Neuronal stem cell (in vitro differentiated cells): ENCODE measurements at regions not wholly inside any gene's neighbourhood (a gene's known extent, or its start where the extent isn't known, plus 50 kb on each side); places are given as distances from the start of the nearest gene placed in this dataset.
A peak's percentile ranks its signal among the peaks of the same experiment; 100 is the strongest.

Source experiments
- DNase-seq: peaks from one replicate; pipeline ENCODE4 v3.0.0-alpha.2; 2013; ENCODE audit warnings: low spot score
- H2AFZ ChIP-seq: one replicate; pipeline ENCODE4 v1.6.1; 2013; ENCODE audit warnings: mild to moderate bottlenecking, low read length, inconsistent platforms
- H2AK5ac ChIP-seq: 2 replicates; pipeline ENCODE4 v1.6.1; 2013; ENCODE audit warnings: low read depth, mild to moderate bottlenecking, inconsistent platforms, low read length, moderate library complexity, mixed read lengths
- H2BK120ac ChIP-seq: 2 replicates; pipeline ENCODE4 v1.6.1; 2013; ENCODE audit warnings: low read depth, mild to moderate bottlenecking, inconsistent platforms, low read length, moderate library complexity, mixed read lengths
- H2BK12ac ChIP-seq: one replicate; pipeline ENCODE4 v1.6.1; 2013; ENCODE audit warnings: low read length, inconsistent platforms
- H2BK15ac ChIP-seq: 2 replicates; pipeline ENCODE4 v1.6.1; 2013; ENCODE audit warnings: mild to moderate bottlenecking, low read length, inconsistent platforms, mixed read lengths
- H2BK5ac ChIP-seq: one replicate; pipeline ENCODE4 v1.6.1; 2013; ENCODE audit warnings: inconsistent platforms, mild to moderate bottlenecking, low read length, moderate library complexity
- H3K14ac ChIP-seq: one replicate; pipeline ENCODE4 v1.6.1; 2013; ENCODE audit warnings: low read length, inconsistent platforms
- H3K18ac ChIP-seq: 2 replicates; pipeline ENCODE4 v1.6.1; 2013; ENCODE audit warnings: low read length, inconsistent platforms
- H3K23ac ChIP-seq: 2 replicates; pipeline ENCODE4 v1.6.1; 2013; ENCODE audit warnings: low read depth, mild to moderate bottlenecking, mixed read lengths, low read length, inconsistent platforms; ENCODE audit not compliant: poor library complexity
- H3K27ac ChIP-seq: replicated peaks from 3 replicates; pipeline ENCODE4 v1.5.1; 2013; ENCODE audit warnings: low read length, inconsistent platforms
- H3K27me3 ChIP-seq, 3 experiments: 2 replicates each; pipeline ENCODE4 v1.6.1; 2013; ENCODE audit warnings: low read length in 3 of 3, mild to moderate bottlenecking in 2 of 3, inconsistent platforms in 1 of 3, low read depth in 1 of 3, mixed read lengths in 1 of 3, moderate library complexity in 1 of 3; ENCODE audit not compliant: control insufficient read depth in 3 of 3, insufficient read depth in 3 of 3
- H3K36me3 ChIP-seq, 2 donors: replicated peaks in 1 of 2; 2 replicates each; pipeline ENCODE4 v1.6.1; 2013; ENCODE audit warnings: low read length in 2 of 2; ENCODE audit not compliant: control insufficient read depth in 2 of 2, insufficient read depth in 2 of 2
- H3K4ac ChIP-seq: 2 replicates; pipeline ENCODE4 v1.6.1; 2013; ENCODE audit warnings: inconsistent platforms, mild to moderate bottlenecking, low read length, moderate library complexity
- H3K4me1 ChIP-seq, 2 donors: 1 replicate in 1 of 2; 2 replicates in 1 of 2; pipeline ENCODE4 v1.6.1; 2013; ENCODE audit warnings: low read length in 2 of 2, low read depth in 1 of 2; ENCODE audit not compliant: control insufficient read depth in 2 of 2, insufficient read depth in 1 of 2
- H3K4me2 ChIP-seq: one replicate; pipeline ENCODE4 v1.6.1; 2013; ENCODE audit warnings: mild to moderate bottlenecking, low read length, inconsistent platforms; ENCODE audit not compliant: insufficient read depth, poor library complexity, severe bottlenecking
- H3K4me3 ChIP-seq, 2 donors: 2 replicates each; pipeline ENCODE4 v1.5.1; 2013; ENCODE audit warnings: low read length in 2 of 2, mild to moderate bottlenecking in 2 of 2, inconsistent platforms in 1 of 2, moderate library complexity in 1 of 2
- H3K79me1 ChIP-seq: one replicate; pipeline ENCODE4 v1.6.1; 2013; ENCODE audit warnings: low read depth, mild to moderate bottlenecking, inconsistent platforms, low read length, moderate library complexity
- H3K9ac ChIP-seq: one replicate; pipeline ENCODE4 v1.6.1; 2013; ENCODE audit warnings: mild to moderate bottlenecking, low read depth, low read length, inconsistent platforms; ENCODE audit not compliant: poor library complexity
- H3K9me3 ChIP-seq, 2 donors: replicated peaks in 1 of 2; 2 replicates each; pipeline versions ENCODE3 to v1.6.1; 2013; ENCODE audit warnings: low read length in 2 of 2, mild to moderate bottlenecking in 2 of 2, inconsistent platforms in 1 of 2, low read depth in 1 of 2, mixed read lengths in 1 of 2, moderate library complexity in 1 of 2; ENCODE audit not compliant: control insufficient read depth in 2 of 2, insufficient read depth in 1 of 2
- H4K8ac ChIP-seq: one replicate; pipeline ENCODE4 v1.6.1; 2013; ENCODE audit warnings: low read depth, mild to moderate bottlenecking, inconsistent platforms, low read length, moderate library complexity
- H4K91ac ChIP-seq: one replicate; pipeline ENCODE4 v1.6.1; 2013; ENCODE audit warnings: low read length, low read depth, mild to moderate bottlenecking, inconsistent platforms; ENCODE audit not compliant: poor library complexity
- WGBS, 2 donors: extraction: QIAGEN DNeasy Blood & Tissue Kit; methylation state at CpG; one replicate each; pipeline ENCODE4 v1.1.7; 2013; ENCODE audit warnings: missing lambda C conversion rate in 2 of 2, mixed read lengths in 1 of 2; ENCODE audit not compliant: insufficient read length in 2 of 2, insufficient replicate concordance in 1 of 2; ENCODE audit errors: extremely low coverage in 2 of 2; 5-methylcytosine and 5-hydroxymethylcytosine counted together

- H3K9ac ChIP-seq, result no peak overlapping the region
- no CpG with 5 or more reads among the region's 20 CpGs for WGBS, 2 donors
- H3K27me3 ChIP-seq, result peaks cover 0 to 30% (median 0%) of the 10 kb centered on the region in 3 experiments
- H3K9me3 ChIP-seq, result no peaks in the 10 kb centered on the region
- peak overlapping the region; percentile 35 for H2BK5ac ChIP-seq
- no peak overlapping the region for H3K4ac ChIP-seq
- H2AK5ac ChIP-seq, result peak overlapping the region; percentile 48
- H2BK15ac ChIP-seq, result peak overlapping the region; percentile 63
- H3K23ac ChIP-seq, result no peak overlapping the region
- peaks cover 5 to 35% of the 10 kb centered on the region in 2 donors for H3K4me1 ChIP-seq
- H2BK120ac ChIP-seq, result no peak overlapping the region
- H3K79me1 ChIP-seq, result no peaks in the 10 kb centered on the region
- no peak overlapping the region for H2BK12ac ChIP-seq
- no peak overlapping the region for H3K4me3 ChIP-seq
- H3K36me3 ChIP-seq, result no peaks in the 10 kb centered on the region
- no peak overlapping the region for H3K27ac ChIP-seq
- no peak overlapping the region for H3K14ac ChIP-seq
- no peak overlapping the region for H4K8ac ChIP-seq
- no peak overlapping the region for H3K18ac ChIP-seq
- no peak overlapping the region for H3K4me2 ChIP-seq
- DNase-seq, result no peak
- no peak overlapping the region for H4K91ac ChIP-seq
- no peak overlapping the region for H2AFZ ChIP-seq
Observed at GRCh38 chr16:85452364-85453193, 160.5 kb upstream of the GSE1 start.

- H2BK15ac ChIP-seq, result no peak overlapping the region
- DNase-seq, result no peak
- no peak overlapping the region for H3K23ac ChIP-seq
- no peak overlapping the region for H3K14ac ChIP-seq
- H2BK120ac ChIP-seq, result no peak overlapping the region
- H2BK12ac ChIP-seq, result no peak overlapping the region
- peak overlapping the region; percentile 10 for H2BK5ac ChIP-seq
- no peak overlapping the region for H4K91ac ChIP-seq
- H4K8ac ChIP-seq, result no peak overlapping the region
- no peak overlapping the region for H3K9ac ChIP-seq
- peaks cover 0 to 28% (median 0%) of the 10 kb centered on the region in 3 experiments for H3K27me3 ChIP-seq
- WGBS, 2 donors, result no CpG with 5 or more reads among the region's 14 CpGs
- no peak overlapping the region for H3K4ac ChIP-seq
- no peak overlapping the region for H3K4me2 ChIP-seq
- peak overlapping the region in 1 of 2 donors; percentile 29 for H3K4me3 ChIP-seq
- no peak overlapping the region for H3K27ac ChIP-seq
- H3K79me1 ChIP-seq, result no peaks in the 10 kb centered on the region
- no peaks in the 10 kb centered on the region for H3K9me3 ChIP-seq
- H2AFZ ChIP-seq, result no peak overlapping the region
- peaks cover 5 to 35% of the 10 kb centered on the region in 2 donors for H3K4me1 ChIP-seq
- H3K36me3 ChIP-seq, result no peaks in the 10 kb centered on the region
- H3K18ac ChIP-seq, result no peak overlapping the region
- peak overlapping the region; percentile 48 for H2AK5ac ChIP-seq
Observed at GRCh38 chr16:85453194-85453678, 159.9 kb upstream of the GSE1 start.

- no peaks in the 10 kb centered on the region for H3K9me3 ChIP-seq
- H2AFZ ChIP-seq, result no peak overlapping the region
- DNase-seq, result no peak
- no peaks in the 10 kb centered on the region for H3K36me3 ChIP-seq
- H2BK5ac ChIP-seq, result no peak overlapping the region
- H3K4me1 ChIP-seq, result peaks cover 5 to 30% of the 10 kb centered on the region in 2 donors
- no peak overlapping the region for H3K4me2 ChIP-seq
- no peak overlapping the region for H3K23ac ChIP-seq
- peaks cover 0 to 29% (median 0%) of the 10 kb centered on the region in 3 experiments for H3K27me3 ChIP-seq
- WGBS, 2 donors, result no CpG with 5 or more reads among the region's 10 CpGs
- no peak overlapping the region for H3K4me3 ChIP-seq
- no peak overlapping the region for H3K27ac ChIP-seq
- H4K91ac ChIP-seq, result no peak overlapping the region
- H3K4ac ChIP-seq, result no peak overlapping the region
- no peaks in the 10 kb centered on the region for H3K79me1 ChIP-seq
- no peak overlapping the region for H2BK15ac ChIP-seq
- H2BK12ac ChIP-seq, result no peak overlapping the region
- no peak overlapping the region for H3K9ac ChIP-seq
- H2BK120ac ChIP-seq, result no peak overlapping the region
- H3K14ac ChIP-seq, result no peak overlapping the region
- H4K8ac ChIP-seq, result no peak overlapping the region
- peak overlapping the region; percentile 48 for H2AK5ac ChIP-seq
- H3K18ac ChIP-seq, result no peak overlapping the region
Observed at GRCh38 chr16:85453703-85454102, 159.4 kb upstream of the GSE1 start.

GRCh38 chr16:85454171-85454872, 158.8 kb upstream of the GSE1 start:
- H3K9ac ChIP-seq, result peak overlapping the region; percentile 30
- H3K14ac ChIP-seq, result no peak overlapping the region
- H2BK12ac ChIP-seq, result peak overlapping the region; percentile 30
- H3K23ac ChIP-seq, result peak overlapping the region; percentile 87
- peaks cover 0 to 33% (median 1%) of the 10 kb centered on the region in 3 experiments for H3K27me3 ChIP-seq
- no peak overlapping the region for H2BK120ac ChIP-seq
- H3K4me1 ChIP-seq, result peaks cover 5 to 26% of the 10 kb centered on the region in 2 donors
- no peak overlapping the region for H3K4me2 ChIP-seq
- H4K8ac ChIP-seq, result no peak overlapping the region
- H3K27ac ChIP-seq, result no peak overlapping the region
- H2AFZ ChIP-seq, result no peak overlapping the region
- H2AK5ac ChIP-seq, result peak overlapping the region; percentile 92
- H2BK15ac ChIP-seq, result peak overlapping the region; percentile 17
- H3K18ac ChIP-seq, result peak overlapping the region; percentile 70
- DNase-seq, result no peak
- H3K36me3 ChIP-seq, result no peaks in the 10 kb centered on the region
- no peak overlapping the region for H4K91ac ChIP-seq
- peak overlapping the region in 1 of 2 donors; percentile 41 for H3K4me3 ChIP-seq
- no peaks in the 10 kb centered on the region for H3K9me3 ChIP-seq
- no peaks in the 10 kb centered on the region for H3K79me1 ChIP-seq
- no CpG with 5 or more reads among the region's 22 CpGs for WGBS, 2 donors
- H2BK5ac ChIP-seq, result peak overlapping the region; percentile 71
- no peak overlapping the region for H3K4ac ChIP-seq
